HEK293 (cell line): ENCODE measurements at regions not wholly inside any gene's neighbourhood (a gene's known extent, or its start where the extent isn't known, plus 50 kb on each side); places are given as distances from the start of the nearest gene placed in this dataset.

Experiments used
- CTCF ChIA-PET: fragments of 350-600 bp; formaldehyde crosslinking; extraction: SDS; loops from one replicate; lab custom pipeline; 2021; ENCODE audit warnings: antibody characterized with exemption; lab: Yijun Ruan, JAX
- POLR2A ChIA-PET: fragments of 300-600 bp; formaldehyde crosslinking; extraction: SDS; loops from one replicate; lab custom pipeline; 2020; ENCODE audit warnings: antibody characterized with exemption, inconsistent platforms; lab: Yijun Ruan, JAX
- H3K27ac ChIP-seq: fragments of 200-500 bp; sonication (Bioruptor generic); 2 replicates; pipeline ENCODE4 v1.5.1; 2014; ENCODE audit warnings: low read depth, low read length, control low read depth, inconsistent platforms; ENCODE audit errors: extremely low read depth
- H3K36me3 ChIP-seq, 2 experiments: fragments of 200-500 bp in 1 of 2; sonication (Bioruptor generic) in 1 of 2; 1 replicate in 1 of 2; 2 replicates in 1 of 2; pipeline ENCODE4 v1.5.1; 2014 to 2017; ENCODE audit warnings: inconsistent platforms in 2 of 2, low read length in 2 of 2; ENCODE audit not compliant: control insufficient read depth in 2 of 2, insufficient read depth in 1 of 2
- H3K4me1 ChIP-seq: fragments of 200-500 bp; sonication (Bioruptor generic); 2 replicates; pipeline ENCODE4 v1.5.1; 2014; ENCODE audit warnings: mild to moderate bottlenecking, low read length, inconsistent platforms; ENCODE audit not compliant: control insufficient read depth, insufficient read depth
- H3K4me3 ChIP-seq: 2 replicates; pipeline ENCODE4 v1.5.1; 2011; ENCODE audit warnings: low read depth, mild to moderate bottlenecking, control low read depth, low read length, moderate library complexity
- H3K9me3 ChIP-seq: fragments of 200-500 bp; sonication (Bioruptor generic); 2 replicates; pipeline ENCODE4 v1.5.1; 2014; ENCODE audit warnings: low read depth, low read length, inconsistent platforms; ENCODE audit not compliant: control insufficient read depth, insufficient read depth
- GLIS2 ChIP-seq: fragments of 450-650 bp; formaldehyde crosslinking; IDR thresholded peaks from 2 replicates; pipeline ENCODE4 v1.5.1; 2016; ENCODE audit warnings: missing biosample characterization, missing genetic modification characterization
- IKZF3 ChIP-seq: fragments of 450-650 bp; IDR thresholded peaks from 2 replicates; pipeline ENCODE4 v1.5.0; 2018; ENCODE audit warnings: missing biosample characterization, mild to moderate bottlenecking, missing genetic modification characterization, moderate library complexity
- KLF9 ChIP-seq: fragments of 450-650 bp; formaldehyde crosslinking; IDR thresholded peaks from 2 replicates; pipeline ENCODE4 v1.5.1; 2016; ENCODE audit warnings: missing biosample characterization, missing genetic modification characterization, low read depth
- YY1 ChIP-seq: fragments of 450-650 bp; formaldehyde crosslinking; IDR thresholded peaks from 2 replicates; pipeline ENCODE4 v1.5.1; 2018; ENCODE audit warnings: missing biosample characterization, missing genetic modification characterization
- ZNF24 ChIP-seq: fragments of 450-650 bp; formaldehyde crosslinking; IDR thresholded peaks from 2 replicates; pipeline ENCODE4 v1.5.1; 2016; ENCODE audit warnings: missing biosample characterization, missing genetic modification characterization
- ZNF266 ChIP-seq: fragments of 450-650 bp; formaldehyde crosslinking; IDR thresholded peaks from 2 replicates; pipeline ENCODE4 v1.5.1; 2016; ENCODE audit warnings: missing biosample characterization, missing genetic modification characterization, low read depth
- ZNF366 ChIP-seq: fragments of 450-650 bp; formaldehyde crosslinking; conservative IDR thresholded peaks from 2 replicates; pipeline ENCODE4 v1.5.1; 2016; ENCODE audit warnings: missing biosample characterization, missing genetic modification characterization
- ZNF394 ChIP-seq: fragments of 450-650 bp; formaldehyde crosslinking; IDR thresholded peaks from 2 replicates; pipeline ENCODE4 v1.5.1; 2016; ENCODE audit warnings: missing biosample characterization, missing genetic modification characterization, mild to moderate bottlenecking, moderate library complexity, borderline replicate concordance
- ZNF544 ChIP-seq: fragments of 450-650 bp; formaldehyde crosslinking; IDR thresholded peaks from 2 replicates; pipeline ENCODE4 v1.5.0; 2017; ENCODE audit warnings: missing biosample characterization, missing genetic modification characterization
- ZNF585B ChIP-seq: fragments of 450-650 bp; formaldehyde crosslinking; IDR thresholded peaks from 2 replicates; pipeline ENCODE4 v1.5.1; 2016; ENCODE audit warnings: missing biosample characterization, missing genetic modification characterization
- ZNF626 ChIP-seq: fragments of 450-650 bp; sonication (Bioruptor Pico); formaldehyde crosslinking; IDR thresholded peaks from 2 replicates; pipeline ENCODE4 v1.5.1; 2018; ENCODE audit warnings: missing biosample characterization, missing genetic modification characterization, inconsistent platforms
- ZSCAN23 ChIP-seq: fragments of 450-650 bp; formaldehyde crosslinking; IDR thresholded peaks from 2 replicates; pipeline ENCODE4 v1.5.1; 2016; ENCODE audit warnings: missing biosample characterization, missing genetic modification characterization
- TF ChIP-seq, protein P1 (sequence below): fragments of 450-650 bp; formaldehyde crosslinking; IDR thresholded peaks from 2 replicates; pipeline ENCODE4 v1.5.1; 2016; ENCODE audit warnings: missing biosample characterization, missing genetic modification characterization, borderline replicate concordance
- TF ChIP-seq, protein P2 (sequence below): fragments of 450-650 bp; formaldehyde crosslinking; conservative IDR thresholded peaks from 2 replicates; pipeline ENCODE4 v1.5.1; 2016; ENCODE audit warnings: low read depth, missing biosample characterization, missing genetic modification characterization
- TF ChIP-seq, protein P3 (sequence below): fragments of 450-650 bp; formaldehyde crosslinking; IDR thresholded peaks from 2 replicates; pipeline ENCODE4 v1.5.1; 2016; ENCODE audit warnings: missing biosample characterization, missing genetic modification characterization
- TF ChIP-seq, protein P4 (sequence below): fragments of 450-650 bp; formaldehyde crosslinking; IDR thresholded peaks from 2 replicates; pipeline ENCODE4 v1.5.1; 2016; ENCODE audit warnings: missing biosample characterization, missing genetic modification characterization
- TF ChIP-seq, protein P5 (sequence below): fragments of 450-650 bp; formaldehyde crosslinking; IDR thresholded peaks from 2 replicates; pipeline ENCODE4 v1.5.1; 2017; ENCODE audit warnings: missing biosample characterization, missing genetic modification characterization
- TF ChIP-seq, protein P6 (sequence below): fragments of 450-650 bp; formaldehyde crosslinking; IDR thresholded peaks from 2 replicates; pipeline ENCODE4 v1.5.1; 2016; ENCODE audit warnings: missing biosample characterization, missing genetic modification characterization, low read depth

DNA sequence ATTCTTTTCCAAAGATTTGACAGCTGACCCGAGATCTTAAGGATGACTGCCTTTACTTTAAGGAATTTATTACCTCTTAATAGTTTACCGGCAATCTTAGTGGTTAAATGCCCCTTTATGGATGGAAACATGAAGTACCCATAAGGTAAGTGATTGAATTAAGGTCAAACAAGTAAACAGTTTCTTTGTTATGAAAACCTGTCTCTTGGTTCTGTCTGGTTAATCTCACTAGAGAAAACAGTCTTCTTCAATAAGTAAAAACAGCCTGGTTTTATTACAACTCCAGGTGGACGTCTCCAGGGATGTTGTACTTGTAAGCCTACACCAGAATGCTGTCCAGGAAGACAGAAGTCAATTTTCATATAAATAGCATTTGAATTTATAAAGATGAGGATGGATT, 161.8 kb upstream of the MTPN start (continued):
- TF ChIP-seq ZNF266 (tag by site-specific recombination): no peak
- TF ChIP-seq, protein P1, sequence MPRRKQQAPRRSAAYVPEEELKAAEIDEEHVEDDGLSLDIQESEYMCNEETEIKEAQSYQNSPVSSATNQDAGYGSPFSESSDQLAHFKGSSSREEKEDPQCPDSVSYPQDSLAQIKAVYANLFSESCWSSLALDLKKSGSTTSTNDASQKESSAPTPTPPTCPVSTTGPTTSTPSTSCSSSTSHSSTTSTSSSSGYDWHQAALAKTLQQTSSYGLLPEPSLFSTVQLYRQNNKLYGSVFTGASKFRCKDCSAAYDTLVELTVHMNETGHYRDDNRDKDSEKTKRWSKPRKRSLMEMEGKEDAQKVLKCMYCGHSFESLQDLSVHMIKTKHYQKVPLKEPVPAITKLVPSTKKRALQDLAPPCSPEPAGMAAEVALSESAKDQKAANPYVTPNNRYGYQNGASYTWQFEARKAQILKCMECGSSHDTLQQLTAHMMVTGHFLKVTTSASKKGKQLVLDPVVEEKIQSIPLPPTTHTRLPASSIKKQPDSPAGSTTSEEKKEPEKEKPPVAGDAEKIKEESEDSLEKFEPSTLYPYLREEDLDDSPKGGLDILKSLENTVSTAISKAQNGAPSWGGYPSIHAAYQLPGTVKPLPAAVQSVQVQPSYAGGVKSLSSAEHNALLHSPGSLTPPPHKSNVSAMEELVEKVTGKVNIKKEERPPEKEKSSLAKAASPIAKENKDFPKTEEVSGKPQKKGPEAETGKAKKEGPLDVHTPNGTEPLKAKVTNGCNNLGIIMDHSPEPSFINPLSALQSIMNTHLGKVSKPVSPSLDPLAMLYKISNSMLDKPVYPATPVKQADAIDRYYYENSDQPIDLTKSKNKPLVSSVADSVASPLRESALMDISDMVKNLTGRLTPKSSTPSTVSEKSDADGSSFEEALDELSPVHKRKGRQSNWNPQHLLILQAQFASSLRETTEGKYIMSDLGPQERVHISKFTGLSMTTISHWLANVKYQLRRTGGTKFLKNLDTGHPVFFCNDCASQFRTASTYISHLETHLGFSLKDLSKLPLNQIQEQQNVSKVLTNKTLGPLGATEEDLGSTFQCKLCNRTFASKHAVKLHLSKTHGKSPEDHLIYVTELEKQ (tag by site-specific recombination): no peak
- TF ChIP-seq, all 188 proteins: peak for 0

DNA sequence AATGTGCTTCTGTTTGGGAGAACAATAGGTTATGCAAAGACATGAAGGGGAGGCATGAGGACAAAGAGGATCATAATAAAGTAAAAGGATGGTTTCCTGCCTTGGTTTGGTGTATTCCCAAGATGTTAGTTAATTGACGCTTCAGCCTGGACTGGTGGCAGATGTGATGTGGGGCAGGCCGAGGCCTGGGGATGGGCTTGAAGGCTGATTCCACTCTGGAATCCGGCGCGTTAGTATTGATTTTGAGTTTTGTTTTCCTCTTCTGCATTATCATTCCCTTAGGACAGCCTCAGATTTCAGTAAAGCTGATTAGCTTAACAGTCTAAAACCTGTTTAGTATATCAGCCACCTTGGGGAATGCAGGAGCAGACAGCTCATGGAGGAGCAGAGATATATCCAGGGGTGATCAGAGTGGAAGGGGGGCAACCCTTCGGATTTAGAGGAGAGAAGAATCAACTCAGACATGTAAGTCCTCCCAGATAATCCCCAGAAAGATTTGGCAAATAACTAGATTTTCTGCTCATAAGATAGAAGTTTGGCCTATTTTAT, 159.8 kb upstream of the MTPN start:
- Histone ChIP-seq H3K27ac (no peak overlapping the region), H3K9me3 (no peaks in the 10 kb centered on the region), H3K4me1 (no peaks in the 10 kb centered on the region), H3K4me3 (no peak overlapping the region), H3K36me3 (no peaks in the 10 kb centered on the region)
- ChIA-PET CTCF (no interaction called here), POLR2A (no interaction called here)
- TF ChIP-seq GLIS2 (tag by site-specific recombination): no peak
- TF ChIP-seq, protein P2, sequence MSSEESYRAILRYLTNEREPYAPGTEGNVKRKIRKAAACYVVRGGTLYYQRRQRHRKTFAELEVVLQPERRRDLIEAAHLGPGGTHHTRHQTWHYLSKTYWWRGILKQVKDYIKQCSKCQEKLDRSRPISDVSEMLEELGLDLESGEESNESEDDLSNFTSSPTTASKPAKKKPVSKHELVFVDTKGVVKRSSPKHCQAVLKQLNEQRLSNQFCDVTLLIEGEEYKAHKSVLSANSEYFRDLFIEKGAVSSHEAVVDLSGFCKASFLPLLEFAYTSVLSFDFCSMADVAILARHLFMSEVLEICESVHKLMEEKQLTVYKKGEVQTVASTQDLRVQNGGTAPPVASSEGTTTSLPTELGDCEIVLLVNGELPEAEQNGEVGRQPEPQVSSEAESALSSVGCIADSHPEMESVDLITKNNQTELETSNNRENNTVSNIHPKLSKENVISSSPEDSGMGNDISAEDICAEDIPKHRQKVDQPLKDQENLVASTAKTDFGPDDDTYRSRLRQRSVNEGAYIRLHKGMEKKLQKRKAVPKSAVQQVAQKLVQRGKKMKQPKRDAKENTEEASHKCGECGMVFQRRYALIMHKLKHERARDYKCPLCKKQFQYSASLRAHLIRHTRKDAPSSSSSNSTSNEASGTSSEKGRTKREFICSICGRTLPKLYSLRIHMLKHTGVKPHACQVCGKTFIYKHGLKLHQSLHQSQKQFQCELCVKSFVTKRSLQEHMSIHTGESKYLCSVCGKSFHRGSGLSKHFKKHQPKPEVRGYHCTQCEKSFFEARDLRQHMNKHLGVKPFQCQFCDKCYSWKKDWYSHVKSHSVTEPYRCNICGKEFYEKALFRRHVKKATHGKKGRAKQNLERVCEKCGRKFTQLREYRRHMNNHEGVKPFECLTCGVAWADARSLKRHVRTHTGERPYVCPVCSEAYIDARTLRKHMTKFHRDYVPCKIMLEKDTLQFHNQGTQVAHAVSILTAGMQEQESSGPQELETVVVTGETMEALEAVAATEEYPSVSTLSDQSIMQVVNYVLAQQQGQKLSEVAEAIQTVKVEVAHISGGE (tag by site-specific recombination): no peak
- TF ChIP-seq ZNF626 (tag by site-specific recombination): no peak
- TF ChIP-seq, protein P3, sequence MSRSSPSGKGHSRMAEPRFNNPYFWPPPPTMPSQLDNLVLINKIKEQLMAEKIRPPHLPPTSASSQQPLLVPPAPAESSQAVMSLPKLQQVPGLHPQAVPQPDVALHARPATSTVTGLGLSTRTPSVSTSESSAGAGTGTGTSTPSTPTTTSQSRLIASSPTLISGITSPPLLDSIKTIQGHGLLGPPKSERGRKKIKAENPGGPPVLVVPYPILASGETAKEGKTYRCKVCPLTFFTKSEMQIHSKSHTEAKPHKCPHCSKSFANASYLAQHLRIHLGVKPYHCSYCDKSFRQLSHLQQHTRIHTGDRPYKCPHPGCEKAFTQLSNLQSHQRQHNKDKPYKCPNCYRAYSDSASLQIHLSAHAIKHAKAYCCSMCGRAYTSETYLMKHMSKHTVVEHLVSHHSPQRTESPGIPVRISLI: no peak

DNA sequence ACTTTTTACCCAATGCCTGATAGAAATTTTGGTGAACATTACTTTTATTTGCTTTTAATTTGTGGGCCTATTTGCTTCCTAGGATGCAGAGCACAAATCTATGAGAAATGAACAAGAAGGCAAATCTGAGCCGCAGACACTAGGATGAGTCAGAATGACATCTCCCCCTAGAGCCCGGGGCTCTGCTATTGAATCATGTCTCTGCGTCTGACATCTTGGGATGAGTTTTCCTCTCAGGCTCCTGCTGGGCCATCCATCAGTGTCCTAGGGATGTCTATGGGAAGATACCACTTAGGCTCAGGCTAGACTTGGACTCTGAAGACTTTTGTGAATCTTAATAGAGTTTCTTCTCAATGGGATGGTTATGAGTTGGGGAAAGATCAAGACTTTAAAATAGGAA, 157.3 kb upstream of the MTPN start:
- POLR2A ChIA-PET: no interaction called here
- no peak overlapping the region for H3K27ac ChIP-seq
- no peak overlapping the region for H3K4me3 ChIP-seq
- no peaks in the 10 kb centered on the region for H3K9me3 ChIP-seq
- H3K4me1 ChIP-seq: no peaks in the 10 kb centered on the region
- H3K36me3 ChIP-seq: no peaks in the 10 kb centered on the region
- CTCF ChIA-PET: interaction anchor here (1.7 kb wide), 1 partner anchor 19 kb away, joined by 6 read pairs; no protein-coding TSS in a partner anchor
- TF ChIP-seq ZNF24 (tag by site-specific recombination) (no peak), ZNF394 (tag by site-specific recombination) (no peak), ZNF366 (tag by site-specific recombination) (no peak), IKZF3 (tag by site-specific recombination) (no peak), KLF9 (tag by site-specific recombination) (no peak), ZSCAN23 (tag by site-specific recombination) (no peak), ZNF585B (tag by site-specific recombination) (no peak), ZNF544 (tag by site-specific recombination) (no peak), YY1 (no peak)
- TF ChIP-seq, protein P4, sequence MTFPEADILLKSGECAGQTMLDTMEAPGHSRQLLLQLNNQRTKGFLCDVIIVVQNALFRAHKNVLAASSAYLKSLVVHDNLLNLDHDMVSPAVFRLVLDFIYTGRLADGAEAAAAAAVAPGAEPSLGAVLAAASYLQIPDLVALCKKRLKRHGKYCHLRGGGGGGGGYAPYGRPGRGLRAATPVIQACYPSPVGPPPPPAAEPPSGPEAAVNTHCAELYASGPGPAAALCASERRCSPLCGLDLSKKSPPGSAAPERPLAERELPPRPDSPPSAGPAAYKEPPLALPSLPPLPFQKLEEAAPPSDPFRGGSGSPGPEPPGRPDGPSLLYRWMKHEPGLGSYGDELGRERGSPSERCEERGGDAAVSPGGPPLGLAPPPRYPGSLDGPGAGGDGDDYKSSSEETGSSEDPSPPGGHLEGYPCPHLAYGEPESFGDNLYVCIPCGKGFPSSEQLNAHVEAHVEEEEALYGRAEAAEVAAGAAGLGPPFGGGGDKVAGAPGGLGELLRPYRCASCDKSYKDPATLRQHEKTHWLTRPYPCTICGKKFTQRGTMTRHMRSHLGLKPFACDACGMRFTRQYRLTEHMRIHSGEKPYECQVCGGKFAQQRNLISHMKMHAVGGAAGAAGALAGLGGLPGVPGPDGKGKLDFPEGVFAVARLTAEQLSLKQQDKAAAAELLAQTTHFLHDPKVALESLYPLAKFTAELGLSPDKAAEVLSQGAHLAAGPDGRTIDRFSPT: no peak
- TF ChIP-seq, protein P5, sequence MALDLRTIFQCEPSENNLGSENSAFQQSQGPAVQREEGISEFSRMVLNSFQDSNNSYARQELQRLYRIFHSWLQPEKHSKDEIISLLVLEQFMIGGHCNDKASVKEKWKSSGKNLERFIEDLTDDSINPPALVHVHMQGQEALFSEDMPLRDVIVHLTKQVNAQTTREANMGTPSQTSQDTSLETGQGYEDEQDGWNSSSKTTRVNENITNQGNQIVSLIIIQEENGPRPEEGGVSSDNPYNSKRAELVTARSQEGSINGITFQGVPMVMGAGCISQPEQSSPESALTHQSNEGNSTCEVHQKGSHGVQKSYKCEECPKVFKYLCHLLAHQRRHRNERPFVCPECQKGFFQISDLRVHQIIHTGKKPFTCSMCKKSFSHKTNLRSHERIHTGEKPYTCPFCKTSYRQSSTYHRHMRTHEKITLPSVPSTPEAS: no peak
- TF ChIP-seq, protein P6, sequence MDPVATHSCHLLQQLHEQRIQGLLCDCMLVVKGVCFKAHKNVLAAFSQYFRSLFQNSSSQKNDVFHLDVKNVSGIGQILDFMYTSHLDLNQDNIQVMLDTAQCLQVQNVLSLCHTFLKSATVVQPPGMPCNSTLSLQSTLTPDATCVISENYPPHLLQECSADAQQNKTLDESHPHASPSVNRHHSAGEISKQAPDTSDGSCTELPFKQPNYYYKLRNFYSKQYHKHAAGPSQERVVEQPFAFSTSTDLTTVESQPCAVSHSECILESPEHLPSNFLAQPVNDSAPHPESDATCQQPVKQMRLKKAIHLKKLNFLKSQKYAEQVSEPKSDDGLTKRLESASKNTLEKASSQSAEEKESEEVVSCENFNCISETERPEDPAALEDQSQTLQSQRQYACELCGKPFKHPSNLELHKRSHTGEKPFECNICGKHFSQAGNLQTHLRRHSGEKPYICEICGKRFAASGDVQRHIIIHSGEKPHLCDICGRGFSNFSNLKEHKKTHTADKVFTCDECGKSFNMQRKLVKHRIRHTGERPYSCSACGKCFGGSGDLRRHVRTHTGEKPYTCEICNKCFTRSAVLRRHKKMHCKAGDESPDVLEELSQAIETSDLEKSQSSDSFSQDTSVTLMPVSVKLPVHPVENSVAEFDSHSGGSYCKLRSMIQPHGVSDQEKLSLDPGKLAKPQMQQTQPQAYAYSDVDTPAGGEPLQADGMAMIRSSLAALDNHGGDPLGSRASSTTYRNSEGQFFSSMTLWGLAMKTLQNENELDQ: no peak
